ENCODE measurements at regions not wholly inside any gene's neighbourhood (a gene's known extent, or its start where the extent isn't known, plus 50 kb on each side); places are given as distances from the start of the nearest gene placed in this dataset.

DNA sequence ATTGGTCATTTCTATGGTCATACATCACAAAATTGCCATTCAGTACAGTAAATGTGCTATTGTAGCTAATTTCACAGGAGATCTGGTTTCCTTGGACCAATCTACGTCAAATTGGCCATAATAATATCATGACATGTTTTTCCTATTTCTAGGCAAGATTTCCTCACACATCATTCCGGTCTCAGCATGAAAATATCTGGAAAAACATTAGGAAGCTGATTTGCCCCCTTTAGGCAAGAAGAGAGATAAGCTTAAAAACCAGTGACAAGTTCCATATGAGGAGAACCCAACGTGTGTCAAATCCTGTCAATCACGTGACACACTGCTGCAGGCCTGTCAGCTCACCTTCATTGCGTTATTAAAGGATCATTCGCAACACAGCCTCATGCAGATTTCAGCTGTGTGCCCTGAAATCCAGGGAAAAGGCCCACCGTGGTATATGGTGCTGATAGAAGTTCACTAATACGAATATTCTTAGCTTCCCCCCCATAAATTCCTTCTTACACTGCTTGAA is 153.3 kb downstream of the ST8SIA4 start:
- TF ChIP-seq CBX5 (IDR thresholded peaks at IDR 0.05; ENCODE audit: low read depth): no peak
- TF ChIP-seq CTCF (IDR thresholded peaks at IDR 0.05 in 2 of 3, conservative IDR thresholded peaks at IDR 0.05 in 1 of 3; ENCODE audit: control insufficient read depth in 2 of 3, extremely low read depth in 1 of 3, insufficient read depth in 1 of 3, low read depth in 3 of 3, low read length in 3 of 3): no peak
- no peak for TF ChIP-seq POLR2A (IDR thresholded peaks at IDR 0.05; ENCODE audit: low read depth, low read length)
- no peak for TF ChIP-seq GABPA (IDR thresholded peaks at IDR 0.05; ENCODE audit: low read depth)
- TF ChIP-seq RCOR1 (conservative IDR thresholded peaks at IDR 0.05; ENCODE audit: low read depth, low read length): no peak
- no peak for TF ChIP-seq ZNF622 (IDR thresholded peaks at IDR 0.05)
- TF ChIP-seq BMI1 (IDR thresholded peaks at IDR 0.05; ENCODE audit: borderline replicate concordance): no peak
- TF ChIP-seq NR2C2 (IDR thresholded peaks at IDR 0.05; ENCODE audit: borderline replicate concordance, control insufficient read depth, insufficient read length, low read depth): no peak
- TF ChIP-seq CBFB (IDR thresholded peaks at IDR 0.05; ENCODE audit: low read depth): no peak
- no peak for TF ChIP-seq CREM (IDR thresholded peaks at IDR 0.05; ENCODE audit: low read depth)
- no peak for TF ChIP-seq CEBPB (IDR thresholded peaks at IDR 0.05; ENCODE audit: borderline replicate concordance in 1 of 2, low read depth in 2 of 2, low read length in 2 of 2)
- TF ChIP-seq, protein P1, sequence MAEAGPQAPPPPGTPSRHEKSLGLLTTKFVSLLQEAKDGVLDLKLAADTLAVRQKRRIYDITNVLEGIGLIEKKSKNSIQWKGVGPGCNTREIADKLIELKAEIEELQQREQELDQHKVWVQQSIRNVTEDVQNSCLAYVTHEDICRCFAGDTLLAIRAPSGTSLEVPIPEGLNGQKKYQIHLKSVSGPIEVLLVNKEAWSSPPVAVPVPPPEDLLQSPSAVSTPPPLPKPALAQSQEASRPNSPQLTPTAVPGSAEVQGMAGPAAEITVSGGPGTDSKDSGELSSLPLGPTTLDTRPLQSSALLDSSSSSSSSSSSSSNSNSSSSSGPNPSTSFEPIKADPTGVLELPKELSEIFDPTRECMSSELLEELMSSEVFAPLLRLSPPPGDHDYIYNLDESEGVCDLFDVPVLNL (IDR thresholded peaks at IDR 0.05; ENCODE audit: low read depth, low read length): no peak
- TF ChIP-seq RFX5 (IDR thresholded peaks at IDR 0.05; ENCODE audit: low read depth, low read length): no peak
